NCI-H526 (cell line): ENCODE measurements at regions not wholly inside any gene's neighbourhood (a gene's known extent, or its start where the extent isn't known, plus 50 kb on each side); places are given as distances from the start of the nearest gene placed in this dataset.

Experiments used
- DNase-seq, 2 experiments: peaks; one replicate each; lab custom pipeline; 2025; lab: John Stamatoyannopoulos, UW

GRCh38 chr17:52390422-52390821 lies 231.9 kb upstream of the CA10 start:
- no peak for DNase-seq

- no peak for DNase-seq
Measured at GRCh38 chr17:52389632-52390031, 231.1 kb upstream of the CA10 start.

- DNase-seq: no peak
Measured at GRCh38 chr17:52388941-52389340, 230.4 kb upstream of the CA10 start.

GRCh38 chr17:52384695-52385094 lies 226.2 kb upstream of the CA10 start:
- no peak for DNase-seq

GRCh38 chr17:52383493-52384100 lies 225.1 kb upstream of the CA10 start:
- DNase-seq: peak; percentile 40 to 76

GRCh38 chr17:52378860-52379259 lies 220.3 kb upstream of the CA10 start:
- no peak for DNase-seq

- no peak for DNase-seq
Measured at GRCh38 chr17:52376137-52376536, 217.6 kb upstream of the CA10 start.

GRCh38 chr17:52368886-52369285 lies 210.4 kb upstream of the CA10 start:
- DNase-seq: no peak

- DNase-seq: no peak
Measured at GRCh38 chr17:52357854-52358253, 199.3 kb upstream of the CA10 start.

GRCh38 chr17:52336796-52337195 lies 178.3 kb upstream of the CA10 start:
- no peak for DNase-seq

GRCh38 chr17:52306314-52306713 lies 147.8 kb upstream of the CA10 start:
- DNase-seq: no peak

- DNase-seq: no peak
Measured at GRCh38 chr17:52298881-52299280, 140.4 kb upstream of the CA10 start.

- no peak for DNase-seq
Measured at GRCh38 chr17:52297230-52298010, 138.9 kb upstream of the CA10 start.

GRCh38 chr17:52294301-52294700 lies 135.8 kb upstream of the CA10 start:
- no peak for DNase-seq

GRCh38 chr17:52287611-52288010 lies 129.1 kb upstream of the CA10 start:
- DNase-seq: no peak

GRCh38 chr17:52283872-52284271 lies 125.4 kb upstream of the CA10 start:
- no peak for DNase-seq

- no peak for DNase-seq
Measured at GRCh38 chr17:52276381-52277008, 118.0 kb upstream of the CA10 start.

GRCh38 chr17:52271781-52272180 lies 113.3 kb upstream of the CA10 start:
- DNase-seq: no peak

GRCh38 chr17:52255347-52255746 lies 96.8 kb upstream of the CA10 start:
- DNase-seq: no peak

- DNase-seq: no peak
Measured at GRCh38 chr17:52244689-52245088, 86.2 kb upstream of the CA10 start.

- DNase-seq: no peak
Measured at GRCh38 chr17:52242268-52242667, 83.8 kb upstream of the CA10 start.

GRCh38 chr17:52237151-52237550 lies 78.6 kb upstream of the CA10 start:
- no peak for DNase-seq

- DNase-seq: no peak
Measured at GRCh38 chr17:52235516-52235915, 77.0 kb upstream of the CA10 start.
